ENCODE measurements at regions not wholly inside any gene's neighbourhood (a gene's known extent, or its start where the extent isn't known, plus 50 kb on each side); places are given as distances from the start of the nearest gene placed in this dataset.

- no peaks in the 10 kb centered on the region for H3K9me3 ChIP-seq (ENCODE audit: severe bottlenecking)
- no peak overlapping the region for H3K27ac ChIP-seq
- no peak overlapping the region for H3K4me3 ChIP-seq (ENCODE audit: low read depth, low read length)
- DNase-seq: no peak
- H3K27me3 ChIP-seq (ENCODE audit: insufficient read depth, low read depth, severe bottlenecking): peaks cover 89% of the 10 kb centered on the region
- TF ChIP-seq CTCF (IDR thresholded peaks at IDR 0.05; ENCODE audit: low read depth, low read length): no peak
- H3K36me3 ChIP-seq: no peaks in the 10 kb centered on the region
These were observed 293.8 kb upstream of the SHH start for GRCh38 chr7:156106107-156106426.

- Histone ChIP-seq H3K4me3 (ENCODE audit: low read depth, low read length) (no peak overlapping the region), H3K9me3 (ENCODE audit: severe bottlenecking) (no peaks in the 10 kb centered on the region), H3K36me3 (no peaks in the 10 kb centered on the region), H3K27me3 (ENCODE audit: insufficient read depth, low read depth, severe bottlenecking) (peaks cover 84% of the 10 kb centered on the region), H3K27ac (no peak overlapping the region)
- TF ChIP-seq CTCF (IDR thresholded peaks at IDR 0.05; ENCODE audit: low read depth, low read length): no peak
- no peak for DNase-seq
These were observed 293.3 kb upstream of the SHH start for GRCh38 chr7:156105337-156106106.

GRCh38 chr7:156104501-156105336 lies 292.5 kb upstream of the SHH start:
- Histone ChIP-seq H3K27me3 (ENCODE audit: insufficient read depth, low read depth, severe bottlenecking) (peaks cover 84% of the 10 kb centered on the region), H3K36me3 (no peaks in the 10 kb centered on the region)

GRCh38 chr7:156102267-156102666 lies 290.0 kb upstream of the SHH start:
- no peaks in the 10 kb centered on the region for H3K36me3 ChIP-seq
- no peak for DNase-seq
- peaks cover 83% of the 10 kb centered on the region for H3K27me3 ChIP-seq (ENCODE audit: insufficient read depth, low read depth, severe bottlenecking)
- H3K9me3 ChIP-seq (ENCODE audit: severe bottlenecking): no peaks in the 10 kb centered on the region
- TF ChIP-seq CTCF (IDR thresholded peaks at IDR 0.05; ENCODE audit: low read depth, low read length): no peak
- no peak overlapping the region for H3K4me3 ChIP-seq (ENCODE audit: low read depth, low read length)
- no peak overlapping the region for H3K27ac ChIP-seq

More at GRCh38 chr7:156104501-156105336, 292.5 kb upstream of the SHH start:
- no peaks in the 10 kb centered on the region for H3K9me3 ChIP-seq (ENCODE audit: severe bottlenecking)
- H3K4me3 ChIP-seq (ENCODE audit: low read depth, low read length): no peak overlapping the region
- H3K27ac ChIP-seq: no peak overlapping the region
- DNase-seq: no peak
- no peak for TF ChIP-seq CTCF (IDR thresholded peaks at IDR 0.05; ENCODE audit: low read depth, low read length)

- no peak for DNase-seq
- no peak overlapping the region for H3K27ac ChIP-seq
- no peaks in the 10 kb centered on the region for H3K36me3 ChIP-seq
- TF ChIP-seq CTCF (IDR thresholded peaks at IDR 0.05; ENCODE audit: low read depth, low read length): no peak
- no peak overlapping the region for H3K4me3 ChIP-seq (ENCODE audit: low read depth, low read length)
- H3K27me3 ChIP-seq (ENCODE audit: insufficient read depth, low read depth, severe bottlenecking): peaks cover 85% of the 10 kb centered on the region
- no peaks in the 10 kb centered on the region for H3K9me3 ChIP-seq (ENCODE audit: severe bottlenecking)
These were observed 289.1 kb upstream of the SHH start for GRCh38 chr7:156101355-156101754.
